Psoas muscle (tissue), 7 donors: ENCODE measurements at regions not wholly inside any gene's neighbourhood (a gene's known extent, or its start where the extent isn't known, plus 50 kb on each side); places are given as distances from the start of the nearest gene placed in this dataset.

Source experiments
- ATAC-seq, 4 donors: fragments of 200-7000 bp; cut with Tn5 transposase; one replicate each; pipeline ENCODE4 v1.9.1; 2020; ENCODE audit warnings: moderate library complexity in 3 of 4, mild to moderate bottlenecking in 2 of 4
- DNase-seq, 2 donors: peaks; one replicate each; pipeline ENCODE4 v3.0.0-alpha.2; 2020
- H3K27ac ChIP-seq: fragments of 200-600 bp; one replicate; pipeline ENCODE4 v1.8.0; 2022
- H3K27me3 ChIP-seq, 3 donors: fragments of 200-600 bp in 1 of 3; one replicate each; pipeline versions ENCODE4 v1.6.1 to v1.8.0; 2013 to 2022; ENCODE audit warnings: low read length in 2 of 3, mild to moderate bottlenecking in 2 of 3, moderate library complexity in 1 of 3; ENCODE audit not compliant: insufficient read depth in 3 of 3
- H3K36me3 ChIP-seq, 2 donors: fragments of 200-600 bp in 1 of 2; one replicate each; pipeline versions ENCODE4 v1.6.1 to v1.8.0; 2013 to 2022; ENCODE audit warnings: low read depth in 1 of 2, mild to moderate bottlenecking in 1 of 2, moderate library complexity in 1 of 2; ENCODE audit not compliant: insufficient read depth in 1 of 2
- H3K4me1 ChIP-seq: fragments of 200-600 bp; one replicate; pipeline ENCODE4 v1.8.0; 2022
- H3K4me3 ChIP-seq: fragments of 200-600 bp; one replicate; pipeline ENCODE4 v1.8.0; 2022; ENCODE audit warnings: mild to moderate bottlenecking
- H3K9me3 ChIP-seq: fragments of 200-600 bp; one replicate; pipeline ENCODE4 v1.8.0; 2022
- CTCF ChIP-seq: fragments of 200-600 bp; IDR thresholded peaks from one replicate; pipeline ENCODE4 v1.8.0; 2022; ENCODE audit warnings: antibody characterized with exemption
- WGBS, 3 donors: extraction: QIAGEN DNeasy Blood & Tissue Kit; methylation state at CpG; one replicate each; pipeline versions ENCODE4 v1.1.6 to v1.1.7; 2013; 5-methylcytosine and 5-hydroxymethylcytosine counted together
- intact Hi-C, 2 donors: fragments of 100-400 bp; cut with DNase I; formaldehyde crosslinking; loops; one replicate each; pipeline versions ENCODE4 v1.11.0 to v1.14.2; 2022
- donor health status: healthy with polysubstance abuse.
- donor health status: DM: no; HTN: no; CAD: no; lungs with moderate emphysema.
- donor health status: Bipolar disorder and iron deficiency.
- donor health status: healthy.
- donor health status: DM: yes; HTN: yes; CAD: no.
- donor health status: DM: no; HTN: no; CAD: no.
- donor health status: DM: yes; HTN: yes; CAD: no.

- intact Hi-C loops = loop anchor here in 1 of 2 donors (5.0 kb wide), 1 partner anchor 509 kb away; no protein-coding TSS in a partner anchor
- WGBS, 3 donors = 83 to 87% (median 85%) methylated on average over 11 of the region's 11 CpGs
Observed at GRCh38 chr6:110036408-110037302, 58.5 kb downstream of the GPR6 start.

GRCh38 chr6:110037726-110038295, 59.7 kb downstream of the GPR6 start:
- WGBS, 3 donors = 64 to 71% (median 69%) methylated on average over 9 of the region's 9 CpGs
- Histone ChIP-seq H3K27ac (no peak overlapping the region), H3K4me3 (no peak overlapping the region), H3K4me1 (no peaks in the 10 kb centered on the region), H3K27me3 (no peaks in the 10 kb centered on the region), H3K9me3 (no peaks in the 10 kb centered on the region), H3K36me3 (no peaks in the 10 kb centered on the region)
- ATAC-seq (no peak), DNase-seq (no peak)
- TF ChIP-seq CTCF = no peak
- intact Hi-C loops = loop anchor here in 1 of 2 donors (5.0 kb wide), 1 partner anchor 511 kb away; no protein-coding TSS in a partner anchor

More at GRCh38 chr6:110036408-110037302, 58.5 kb downstream of the GPR6 start:
- Histone ChIP-seq H3K27me3 (no peaks in the 10 kb centered on the region), H3K4me3 (no peak overlapping the region), H3K9me3 (no peaks in the 10 kb centered on the region), H3K36me3 (no peaks in the 10 kb centered on the region), H3K4me1 (no peaks in the 10 kb centered on the region), H3K27ac (no peak overlapping the region)
- TF ChIP-seq CTCF = no peak
- ATAC-seq = no peak
- DNase-seq = no peak

- no peak overlapping the region for H3K27ac ChIP-seq
- peak; percentile 84 to 85 for DNase-seq
Observed at GRCh38 chr6:110039364-110039980, 61.4 kb downstream of the GPR6 start.

GRCh38 chr6:110039981-110040383, 61.9 kb downstream of the GPR6 start:
- no peak for ATAC-seq
- Histone ChIP-seq H3K9me3 (no peaks in the 10 kb centered on the region), H3K36me3 (no peaks in the 10 kb centered on the region), H3K4me1 (no peaks in the 10 kb centered on the region), H3K4me3 (no peak overlapping the region), H3K27me3 (no peaks in the 10 kb centered on the region), H3K27ac (no peak overlapping the region)
- intact Hi-C loops = loop anchor here (1.0 to 5.0 kb wide), 3 partner anchors 333 to 513 kb away; no protein-coding TSS in a partner anchor
- no peak for DNase-seq
- no peak for TF ChIP-seq CTCF
- WGBS, 3 donors = 26 to 28% (median 28%) methylated on average over 15 of the region's 15 CpGs

More at GRCh38 chr6:110039364-110039980, 61.4 kb downstream of the GPR6 start:
- no peaks in the 10 kb centered on the region for H3K27me3 ChIP-seq
- no peaks in the 10 kb centered on the region for H3K9me3 ChIP-seq
- 8 to 17% (median 13%) methylated on average over 7 of the region's 7 CpGs for WGBS, 3 donors
- no peak overlapping the region for H3K4me3 ChIP-seq
- no peaks in the 10 kb centered on the region for H3K36me3 ChIP-seq
- ATAC-seq = peak; percentile 79 to 87 (median 84)
- TF ChIP-seq CTCF = peak; percentile 83
- H3K4me1 ChIP-seq = no peaks in the 10 kb centered on the region
- intact Hi-C loops = loop anchor here in 1 of 2 donors (1.0 to 5.0 kb wide), 2 partner anchors 334 to 512 kb away; no protein-coding TSS in a partner anchor
